ENCODE measurements at regions not wholly inside any gene's neighbourhood (a gene's known extent, or its start where the extent isn't known, plus 50 kb on each side); places are given as distances from the start of the nearest gene placed in this dataset.

DNA sequence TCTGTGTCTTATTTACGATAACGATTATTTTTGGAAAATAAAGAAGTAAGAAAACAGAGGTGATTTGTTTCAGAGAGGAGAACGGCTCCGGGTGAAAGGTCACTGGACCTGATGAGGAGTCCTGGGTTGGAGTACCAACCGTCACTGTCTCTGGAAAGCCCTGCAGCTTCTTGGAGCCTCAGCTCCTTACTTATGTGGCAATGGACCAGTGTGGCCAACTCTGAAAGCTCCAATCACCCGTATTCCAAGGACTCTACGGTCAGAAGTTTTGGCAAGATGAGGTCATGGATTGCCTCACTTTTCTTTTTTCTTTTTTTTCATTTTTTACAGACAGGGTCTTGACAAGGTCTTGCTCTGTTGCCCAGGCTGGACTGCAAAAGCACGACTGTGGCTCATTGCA is 84.8 kb downstream of the KLF4 start:
- no peak overlapping the region for H3K9ac ChIP-seq (ENCODE audit: low read depth in 2 of 2, low read length in 2 of 2)
- H3K36me3 ChIP-seq: no peaks in the 10 kb centered on the region
- H3K9me3 ChIP-seq: no peaks in the 10 kb centered on the region
- no peak for DNase-seq
- intact Hi-C loops (cut with DNase I): no loop called here
- no peaks in the 10 kb centered on the region for H3K4me1 ChIP-seq
- no peak overlapping the region for H3K27ac ChIP-seq
- no peak overlapping the region for H3K4me3 ChIP-seq
- H3K27me3 ChIP-seq: no peaks in the 10 kb centered on the region
- TF ChIP-seq, protein P1, sequence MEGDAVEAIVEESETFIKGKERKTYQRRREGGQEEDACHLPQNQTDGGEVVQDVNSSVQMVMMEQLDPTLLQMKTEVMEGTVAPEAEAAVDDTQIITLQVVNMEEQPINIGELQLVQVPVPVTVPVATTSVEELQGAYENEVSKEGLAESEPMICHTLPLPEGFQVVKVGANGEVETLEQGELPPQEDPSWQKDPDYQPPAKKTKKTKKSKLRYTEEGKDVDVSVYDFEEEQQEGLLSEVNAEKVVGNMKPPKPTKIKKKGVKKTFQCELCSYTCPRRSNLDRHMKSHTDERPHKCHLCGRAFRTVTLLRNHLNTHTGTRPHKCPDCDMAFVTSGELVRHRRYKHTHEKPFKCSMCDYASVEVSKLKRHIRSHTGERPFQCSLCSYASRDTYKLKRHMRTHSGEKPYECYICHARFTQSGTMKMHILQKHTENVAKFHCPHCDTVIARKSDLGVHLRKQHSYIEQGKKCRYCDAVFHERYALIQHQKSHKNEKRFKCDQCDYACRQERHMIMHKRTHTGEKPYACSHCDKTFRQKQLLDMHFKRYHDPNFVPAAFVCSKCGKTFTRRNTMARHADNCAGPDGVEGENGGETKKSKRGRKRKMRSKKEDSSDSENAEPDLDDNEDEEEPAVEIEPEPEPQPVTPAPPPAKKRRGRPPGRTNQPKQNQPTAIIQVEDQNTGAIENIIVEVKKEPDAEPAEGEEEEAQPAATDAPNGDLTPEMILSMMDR (IDR thresholded peaks at IDR 0.05): no peak

DNA sequence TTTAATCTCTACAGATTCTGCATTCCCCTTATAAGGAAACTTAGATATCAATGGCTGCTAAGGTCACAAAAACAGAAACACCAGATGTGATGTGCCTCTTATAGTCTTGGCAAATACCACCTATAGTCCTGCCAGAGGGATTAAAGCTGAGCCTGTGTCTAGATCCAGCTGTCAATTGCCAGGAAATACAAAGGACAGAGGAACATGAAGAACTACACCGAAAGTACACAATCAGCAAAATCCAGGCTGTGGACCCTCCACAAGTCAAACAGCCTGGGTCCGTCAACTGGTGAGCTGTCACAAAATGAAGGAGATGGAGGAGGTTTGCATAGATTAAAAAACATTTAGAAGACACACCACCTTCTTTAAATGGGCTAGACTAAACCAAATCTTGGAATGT is 85.4 kb downstream of the KLF4 start:
- H3K4me3 ChIP-seq: no peak overlapping the region
- DNase-seq: no peak
- no peaks in the 10 kb centered on the region for H3K27me3 ChIP-seq
- no peak overlapping the region for H3K9ac ChIP-seq (ENCODE audit: low read depth in 2 of 2, low read length in 2 of 2)
- TF ChIP-seq, protein P1 (IDR thresholded peaks at IDR 0.05): no peak
- H3K4me1 ChIP-seq: no peaks in the 10 kb centered on the region
- intact Hi-C loops (cut with DNase I): no loop called here
- no peaks in the 10 kb centered on the region for H3K36me3 ChIP-seq
- no peaks in the 10 kb centered on the region for H3K9me3 ChIP-seq
- no peak overlapping the region for H3K27ac ChIP-seq

DNA sequence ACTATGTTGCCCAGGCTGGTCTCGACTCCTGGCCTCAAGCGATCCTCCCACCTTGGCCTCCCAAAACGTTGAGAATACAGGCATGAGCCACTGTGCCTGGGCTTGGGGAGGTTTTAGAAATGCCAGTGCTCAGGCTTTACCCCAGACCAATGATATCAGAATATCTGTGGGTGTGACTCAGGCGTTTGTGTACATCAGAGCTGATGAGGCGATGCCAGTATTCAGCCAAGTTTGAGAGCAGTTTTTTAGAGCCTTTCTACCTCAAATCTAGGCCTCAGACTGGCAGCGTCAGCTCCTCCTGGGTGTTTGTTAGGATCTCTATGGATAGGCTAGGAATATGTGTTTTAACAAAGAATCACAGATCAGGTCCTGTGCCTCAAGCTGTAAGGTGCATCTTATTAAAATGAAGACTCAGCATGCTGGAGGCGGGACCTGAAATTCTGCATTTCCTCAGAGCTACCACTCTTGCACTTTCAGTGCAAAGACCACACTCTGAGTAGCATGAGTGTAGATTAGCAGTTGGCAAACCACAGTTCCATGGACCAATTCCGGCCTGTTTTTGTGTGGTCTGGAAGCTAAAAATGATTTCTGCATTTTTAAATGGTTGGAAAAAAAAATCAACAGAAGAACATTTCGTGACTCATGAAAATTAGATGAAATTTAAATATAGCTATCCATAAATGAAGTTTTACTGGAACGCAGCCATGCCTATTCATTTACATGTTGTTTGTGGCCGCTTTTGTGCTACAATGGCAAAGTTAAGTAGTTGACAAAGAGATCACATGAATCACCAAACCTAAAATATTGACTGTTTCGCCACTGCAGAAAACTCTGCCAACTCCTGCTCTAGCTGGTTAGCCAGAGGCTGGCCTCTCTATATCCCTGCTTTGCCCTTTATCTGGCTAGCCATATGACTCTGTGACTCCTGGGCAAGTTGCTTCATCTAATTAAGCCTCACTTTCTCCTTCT is 92.2 kb downstream of the KLF4 start:
- no peaks in the 10 kb centered on the region for H3K9me3 ChIP-seq
- DNase-seq: no peak
- intact Hi-C loops (cut with DNase I): no loop called here
- H3K27ac ChIP-seq: no peak overlapping the region
- H3K4me3 ChIP-seq: no peak overlapping the region
- H3K36me3 ChIP-seq: no peaks in the 10 kb centered on the region
- no peaks in the 10 kb centered on the region for H3K27me3 ChIP-seq
- no peaks in the 10 kb centered on the region for H3K4me1 ChIP-seq
- TF ChIP-seq, protein P1 (IDR thresholded peaks at IDR 0.05): no peak
- H3K9ac ChIP-seq (ENCODE audit: low read depth in 2 of 2, low read length in 2 of 2): no peak overlapping the region

DNA sequence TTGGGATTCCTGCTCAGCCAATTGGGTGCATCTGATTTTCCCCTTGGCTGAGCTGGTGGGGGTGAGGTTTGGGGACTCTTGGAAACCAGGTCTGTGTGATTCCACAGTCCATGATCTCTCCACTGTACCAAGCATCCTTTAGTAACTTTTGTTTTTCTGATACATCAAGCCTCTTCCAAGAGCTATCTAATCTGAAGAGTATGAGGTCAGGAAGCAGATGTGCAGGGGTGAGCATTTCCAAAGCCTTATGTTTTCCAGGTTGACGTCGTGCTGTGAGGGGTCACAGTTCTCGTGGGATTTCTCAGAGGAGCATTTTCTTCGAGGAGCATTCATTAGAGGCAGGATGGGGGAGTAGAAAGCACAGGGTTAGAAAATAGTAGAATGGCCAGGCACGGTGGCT is 95.3 kb downstream of the KLF4 start:
- intact Hi-C loops (cut with DNase I): no loop called here
- Histone ChIP-seq H3K9ac (ENCODE audit: low read depth in 2 of 2, low read length in 2 of 2) (no peak overlapping the region), H3K9me3 (no peaks in the 10 kb centered on the region), H3K4me3 (no peak overlapping the region), H3K36me3 (no peaks in the 10 kb centered on the region), H3K27me3 (no peaks in the 10 kb centered on the region), H3K27ac (no peak overlapping the region), H3K4me1 (no peaks in the 10 kb centered on the region)
- no peak for DNase-seq
- TF ChIP-seq, protein P1 (IDR thresholded peaks at IDR 0.05): no peak

DNA sequence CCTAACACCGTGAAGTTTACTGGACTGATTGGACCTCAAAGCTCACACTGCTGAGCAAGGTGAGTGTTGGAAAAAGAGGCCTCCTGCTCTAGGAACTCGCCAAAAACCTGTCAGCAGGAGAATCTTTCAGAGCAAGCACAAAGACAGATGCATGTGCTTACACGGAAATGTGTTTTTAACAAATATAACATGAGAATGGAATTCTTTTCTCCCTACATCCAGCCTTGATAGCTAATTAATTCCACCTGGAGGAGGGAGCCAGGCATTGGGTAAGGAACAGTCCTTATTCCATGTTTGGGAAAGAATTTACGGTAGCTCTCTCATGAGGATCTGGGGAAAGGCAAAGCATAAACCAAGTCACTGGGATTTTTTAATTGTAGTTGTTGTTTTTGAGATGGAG is 98.8 kb downstream of the KLF4 start:
- Histone ChIP-seq H3K36me3 (no peaks in the 10 kb centered on the region), H3K27me3 (no peaks in the 10 kb centered on the region), H3K9ac (ENCODE audit: low read depth in 2 of 2, low read length in 2 of 2) (no peak overlapping the region), H3K4me1 (no peaks in the 10 kb centered on the region), H3K27ac (no peak overlapping the region), H3K9me3 (no peaks in the 10 kb centered on the region), H3K4me3 (no peak overlapping the region)
- no peak for DNase-seq
- TF ChIP-seq, protein P1 (IDR thresholded peaks at IDR 0.05): no peak
- intact Hi-C loops (cut with DNase I): no loop called here
